DND-41 (cell line): ENCODE measurements at regions not wholly inside any gene's neighbourhood (a gene's known extent, or its start where the extent isn't known, plus 50 kb on each side); places are given as distances from the start of the nearest gene placed in this dataset.
"Not testable (repeated sequence)": the region's sequence is repeated elsewhere in the genome, so short reads cannot be mapped to it uniquely, and the experiment has no call there.

Source experiments
- EZH2 ChIP-seq: IDR thresholded peaks from 3 replicates; pipeline ENCODE4 v1.6.1; 2012; ENCODE audit warnings: borderline replicate concordance, low read depth, mild to moderate bottlenecking, moderate library complexity, low read length, inconsistent platforms; ENCODE audit not compliant: severe bottlenecking
- TF ChIP-seq, protein P1 (sequence below): IDR thresholded peaks from 2 replicates; pipeline ENCODE4 v1.5.1; 2012; ENCODE audit warnings: borderline replicate concordance, low read length, moderate library complexity, mild to moderate bottlenecking; ENCODE audit not compliant: poor library complexity, severe bottlenecking; ENCODE audit errors: extremely low read depth

DNA sequence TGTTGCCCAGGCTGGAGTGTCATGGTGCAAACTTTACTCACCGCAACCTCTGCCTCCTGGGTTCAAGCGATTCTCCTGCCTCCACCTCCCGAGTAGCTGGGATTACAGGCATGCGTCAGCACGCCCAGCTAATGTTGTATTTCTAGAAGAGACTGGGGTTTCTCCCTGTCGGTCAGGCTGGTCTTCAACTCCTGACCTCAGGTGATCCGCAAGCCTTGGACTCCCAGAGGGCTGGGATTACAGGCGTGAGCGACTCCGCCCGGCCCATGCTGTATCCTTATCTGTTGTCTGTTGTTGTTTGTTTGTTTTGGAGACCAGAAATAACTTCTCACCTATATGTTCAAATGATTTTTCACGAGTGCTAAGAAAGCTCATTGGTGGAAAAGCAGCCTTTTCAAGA lies 81.2 kb upstream of the HMX1 start:
- TF ChIP-seq, protein P1, sequence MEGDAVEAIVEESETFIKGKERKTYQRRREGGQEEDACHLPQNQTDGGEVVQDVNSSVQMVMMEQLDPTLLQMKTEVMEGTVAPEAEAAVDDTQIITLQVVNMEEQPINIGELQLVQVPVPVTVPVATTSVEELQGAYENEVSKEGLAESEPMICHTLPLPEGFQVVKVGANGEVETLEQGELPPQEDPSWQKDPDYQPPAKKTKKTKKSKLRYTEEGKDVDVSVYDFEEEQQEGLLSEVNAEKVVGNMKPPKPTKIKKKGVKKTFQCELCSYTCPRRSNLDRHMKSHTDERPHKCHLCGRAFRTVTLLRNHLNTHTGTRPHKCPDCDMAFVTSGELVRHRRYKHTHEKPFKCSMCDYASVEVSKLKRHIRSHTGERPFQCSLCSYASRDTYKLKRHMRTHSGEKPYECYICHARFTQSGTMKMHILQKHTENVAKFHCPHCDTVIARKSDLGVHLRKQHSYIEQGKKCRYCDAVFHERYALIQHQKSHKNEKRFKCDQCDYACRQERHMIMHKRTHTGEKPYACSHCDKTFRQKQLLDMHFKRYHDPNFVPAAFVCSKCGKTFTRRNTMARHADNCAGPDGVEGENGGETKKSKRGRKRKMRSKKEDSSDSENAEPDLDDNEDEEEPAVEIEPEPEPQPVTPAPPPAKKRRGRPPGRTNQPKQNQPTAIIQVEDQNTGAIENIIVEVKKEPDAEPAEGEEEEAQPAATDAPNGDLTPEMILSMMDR, result not testable (repeated sequence)
- not testable (repeated sequence) for TF ChIP-seq EZH2
